ENCODE measurements at regions not wholly inside any gene's neighbourhood (a gene's known extent, or its start where the extent isn't known, plus 50 kb on each side); places are given as distances from the start of the nearest gene placed in this dataset.
A peak's percentile ranks its signal among the peaks of the same experiment; 100 is the strongest.

DNA sequence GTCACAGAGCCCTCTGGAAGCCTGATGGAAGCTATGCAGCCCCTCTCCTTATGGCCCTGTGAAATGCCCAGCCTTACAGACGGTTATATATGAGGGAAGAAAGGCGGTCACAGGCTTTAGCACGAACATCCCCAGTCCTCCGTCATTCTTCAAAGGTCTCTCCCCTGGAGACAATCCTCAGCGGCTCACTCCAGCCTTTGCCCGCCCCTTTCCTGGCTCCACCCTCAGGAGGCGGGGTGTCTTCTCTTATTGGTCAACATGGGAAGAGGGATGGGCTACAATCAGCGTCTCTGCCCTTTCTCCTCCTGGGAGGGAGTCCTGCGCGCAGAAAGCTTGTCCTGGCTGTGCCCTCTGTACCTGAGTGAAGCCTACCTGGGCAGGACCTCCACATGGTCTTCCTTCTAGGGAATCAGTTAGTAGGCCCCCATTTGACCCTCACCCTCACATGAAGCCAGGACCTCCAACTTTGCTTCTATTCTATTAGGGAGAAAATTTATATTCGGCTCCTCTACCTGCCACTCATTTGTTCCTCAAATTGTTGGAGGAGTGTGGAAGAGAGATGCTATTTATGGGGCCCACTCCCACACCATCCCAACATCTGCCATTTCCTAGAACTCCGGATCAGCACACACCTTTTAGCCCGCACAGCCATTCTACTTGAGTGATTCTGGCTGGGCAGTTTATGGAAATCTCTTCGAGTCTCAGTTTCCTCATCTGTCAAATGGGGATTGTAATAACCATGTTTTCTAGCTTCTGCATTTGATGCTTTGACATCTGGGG lies 112.9 kb upstream of the SLC6A11 start:
- Mint-ChIP-seq H3K9me3 (ENCODE audit: insufficient read depth) (no peaks in the 10 kb centered on the region), H3K4me3 (no peak overlapping the region), H3K27ac (no peak overlapping the region), H3K4me1 (ENCODE audit: low read depth) (peaks cover 9% of the 10 kb centered on the region), H3K27me3 (ENCODE audit: low read depth) (peaks cover 44% of the 10 kb centered on the region), H3K36me3 (ENCODE audit: low read depth) (no peaks in the 10 kb centered on the region)
- POLR2A ChIA-PET: no interaction called here
- CTCF ChIA-PET: no interaction called here
- no peak for ATAC-seq
- no peak for DNase-seq

DNA sequence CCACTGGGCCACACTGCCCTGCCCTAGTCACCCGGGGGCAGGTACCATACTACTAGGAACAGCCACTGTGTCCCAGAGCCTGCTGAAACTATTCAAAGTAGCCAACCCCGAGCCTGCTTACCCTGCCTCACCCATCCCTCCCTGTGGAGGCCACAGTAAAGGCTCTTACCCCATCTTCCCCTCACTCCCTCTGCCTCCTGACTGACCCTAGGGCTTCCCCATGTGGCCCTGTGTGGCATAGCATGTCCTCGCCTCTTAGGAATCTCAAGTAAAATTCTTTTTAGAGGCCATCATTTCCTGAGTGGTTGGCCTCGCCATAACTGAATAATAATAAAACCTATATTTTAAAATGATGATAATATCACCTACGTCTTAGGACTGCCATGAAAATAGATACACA lies 112.2 kb upstream of the SLC6A11 start:
- no peak overlapping the region for H3K4me3 Mint-ChIP-seq
- no peak for DNase-seq
- no peak overlapping the region for H3K27ac Mint-ChIP-seq
- no peaks in the 10 kb centered on the region for H3K9me3 Mint-ChIP-seq (ENCODE audit: insufficient read depth)
- H3K4me1 Mint-ChIP-seq (ENCODE audit: low read depth): peaks cover 9% of the 10 kb centered on the region
- POLR2A ChIA-PET: no interaction called here
- no peak for ATAC-seq
- CTCF ChIA-PET: interaction anchor here (0.9 kb wide), 1 partner anchor 360 kb away, joined by 3 read pairs; no protein-coding TSS in a partner anchor
- H3K36me3 Mint-ChIP-seq (ENCODE audit: low read depth): no peaks in the 10 kb centered on the region
- H3K27me3 Mint-ChIP-seq (ENCODE audit: low read depth): peaks cover 51% of the 10 kb centered on the region

GRCh38 chr3:10706156-10706739 lies 109.8 kb upstream of the SLC6A11 start:
- no peak for DNase-seq
- Mint-ChIP-seq H3K9me3 (ENCODE audit: insufficient read depth) (no peaks in the 10 kb centered on the region), H3K4me3 (no peak overlapping the region), H3K4me1 (ENCODE audit: low read depth) (peaks cover 9% of the 10 kb centered on the region), H3K27ac (no peak overlapping the region), H3K36me3 (ENCODE audit: low read depth) (no peaks in the 10 kb centered on the region), H3K27me3 (ENCODE audit: low read depth) (peaks cover 58% of the 10 kb centered on the region)
- CTCF ChIA-PET: no interaction called here
- POLR2A ChIA-PET: no interaction called here
- no peak for ATAC-seq

- CTCF ChIA-PET: no interaction called here
- Mint-ChIP-seq H3K27me3 (ENCODE audit: low read depth) (peaks cover 62% of the 10 kb centered on the region), H3K9me3 (ENCODE audit: insufficient read depth) (no peaks in the 10 kb centered on the region), H3K27ac (no peak overlapping the region), H3K4me1 (ENCODE audit: low read depth) (peaks cover 9% of the 10 kb centered on the region), H3K4me3 (no peak overlapping the region), H3K36me3 (ENCODE audit: low read depth) (no peaks in the 10 kb centered on the region)
- POLR2A ChIA-PET: no interaction called here
- DNase-seq (no peak), ATAC-seq (no peak)
Measured at GRCh38 chr3:10706740-10707399, 109.2 kb upstream of the SLC6A11 start.

DNA sequence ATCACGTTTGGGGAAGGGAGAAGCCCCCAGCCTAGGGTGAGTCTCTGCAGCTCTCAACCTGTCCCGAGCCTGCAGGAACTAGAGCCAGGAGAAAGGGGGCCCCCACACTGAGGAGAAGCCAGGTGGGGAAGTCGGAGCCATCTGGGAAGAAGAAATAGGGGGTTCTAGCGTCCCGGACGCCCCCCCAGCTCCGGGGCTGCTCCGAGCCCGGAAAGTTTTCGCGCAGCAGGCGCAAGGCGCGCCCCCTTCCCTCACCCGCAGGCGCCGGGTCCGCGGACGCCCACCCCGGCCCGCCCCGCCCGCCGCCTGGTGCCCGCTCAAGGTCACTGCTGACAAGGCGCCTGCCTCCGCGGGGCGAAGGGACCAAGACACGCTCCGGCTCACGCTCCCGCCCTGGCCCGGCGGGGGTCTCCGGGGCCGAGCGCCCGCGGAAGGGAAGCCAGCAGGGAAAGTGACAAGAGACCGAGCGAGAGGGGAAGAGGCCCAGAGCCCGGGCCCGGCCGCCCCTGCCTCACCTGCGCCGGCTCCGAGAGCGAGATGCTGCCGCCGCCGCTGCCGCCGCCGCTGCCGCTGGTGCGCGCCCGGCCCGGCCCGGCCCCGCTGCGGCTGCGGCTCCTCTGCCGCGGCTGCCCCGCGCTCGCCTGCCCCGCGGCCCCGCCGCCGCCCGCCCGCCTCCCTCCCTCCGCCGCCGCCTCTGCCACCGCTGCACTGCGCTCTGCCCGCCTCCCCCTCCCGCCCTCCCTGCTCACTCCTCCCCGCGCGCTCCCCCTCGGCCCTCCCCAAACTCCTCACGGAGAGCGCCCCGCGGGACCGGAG lies 108.4 kb upstream of the SLC6A11 start:
- Mint-ChIP-seq H3K4me3 (no peak overlapping the region), H3K27ac (no peak overlapping the region), H3K9me3 (ENCODE audit: insufficient read depth) (no peaks in the 10 kb centered on the region), H3K36me3 (ENCODE audit: low read depth) (no peaks in the 10 kb centered on the region), H3K27me3 (ENCODE audit: low read depth) (peaks cover 65% of the 10 kb centered on the region), H3K4me1 (ENCODE audit: low read depth) (peaks cover 9% of the 10 kb centered on the region)
- ChIA-PET POLR2A (no interaction called here), CTCF (no interaction called here)
- ATAC-seq: peak; percentile 24
- DNase-seq: no peak

DNA sequence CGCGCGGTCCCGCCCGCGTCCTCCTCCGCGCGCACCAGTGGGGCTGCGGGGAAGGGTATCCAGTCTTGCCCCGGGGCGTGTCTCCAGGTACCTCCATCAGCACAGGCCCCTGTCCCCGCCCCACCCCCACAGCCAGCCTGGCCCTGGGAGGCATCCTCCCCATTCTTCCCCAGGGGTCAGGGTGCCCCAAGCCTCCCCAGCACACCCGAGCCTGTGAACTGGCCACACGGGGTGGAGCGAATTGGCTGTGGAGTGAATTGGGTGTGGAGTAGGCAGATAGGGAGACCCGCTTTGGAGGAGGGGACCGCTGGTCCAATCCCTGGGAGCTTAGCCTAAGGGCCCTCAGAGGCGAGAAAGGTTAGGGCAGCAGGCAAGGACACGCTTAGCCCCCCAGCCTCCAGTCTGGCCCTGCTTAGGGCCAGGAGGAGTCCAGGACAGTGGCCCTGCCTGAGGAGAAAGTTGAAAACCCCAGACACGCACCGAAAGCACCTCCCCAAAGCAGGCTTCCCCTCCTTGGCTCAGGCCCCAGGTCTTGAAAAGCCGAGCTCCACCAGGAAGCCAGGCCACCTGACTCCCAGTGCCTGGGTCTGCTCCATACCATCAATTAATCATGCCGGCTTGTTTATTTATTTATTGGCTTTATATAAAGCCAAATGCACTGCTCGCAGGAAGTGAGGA lies 107.7 kb upstream of the SLC6A11 start:
- ChIA-PET CTCF (no interaction called here), POLR2A (no interaction called here)
- Mint-ChIP-seq H3K4me3 (no peak overlapping the region), H3K4me1 (ENCODE audit: low read depth) (peaks cover 9% of the 10 kb centered on the region), H3K27ac (no peak overlapping the region), H3K36me3 (ENCODE audit: low read depth) (no peaks in the 10 kb centered on the region), H3K27me3 (ENCODE audit: low read depth) (peaks cover 65% of the 10 kb centered on the region), H3K9me3 (ENCODE audit: insufficient read depth) (no peaks in the 10 kb centered on the region)
- no peak for ATAC-seq
- DNase-seq: no peak

- H3K9me3 Mint-ChIP-seq (ENCODE audit: insufficient read depth): peaks cover 5% of the 10 kb centered on the region
- no peak for DNase-seq
- H3K4me1 Mint-ChIP-seq (ENCODE audit: low read depth): peaks cover 9% of the 10 kb centered on the region
- CTCF ChIA-PET: interaction anchor here (0.8 kb wide), 1 partner anchor 49 kb away, joined by 3 read pairs; no protein-coding TSS in a partner anchor
- no peak overlapping the region for H3K4me3 Mint-ChIP-seq
- no peak for ATAC-seq
- no peak overlapping the region for H3K27ac Mint-ChIP-seq
- H3K27me3 Mint-ChIP-seq (ENCODE audit: low read depth): peaks cover 56% of the 10 kb centered on the region
- H3K36me3 Mint-ChIP-seq (ENCODE audit: low read depth): no peaks in the 10 kb centered on the region
- POLR2A ChIA-PET: no interaction called here
Measured at GRCh38 chr3:10709110-10709781, 106.8 kb upstream of the SLC6A11 start.

GRCh38 chr3:10712121-10712520 lies 103.9 kb upstream of the SLC6A11 start:
- CTCF ChIA-PET: no interaction called here

GRCh38 chr3:10713656-10714055 lies 102.4 kb upstream of the SLC6A11 start:
- H3K4me1 Mint-ChIP-seq (ENCODE audit: low read depth): no peaks in the 10 kb centered on the region
- H3K27ac Mint-ChIP-seq: no peak overlapping the region
- H3K36me3 Mint-ChIP-seq (ENCODE audit: low read depth): no peaks in the 10 kb centered on the region
- H3K4me3 Mint-ChIP-seq: no peak overlapping the region
- DNase-seq (no peak), ATAC-seq (no peak)
- H3K9me3 Mint-ChIP-seq (ENCODE audit: insufficient read depth): peaks cover 8% of the 10 kb centered on the region
- POLR2A ChIA-PET: no interaction called here
- CTCF ChIA-PET: no interaction called here
- H3K27me3 Mint-ChIP-seq (ENCODE audit: low read depth): peaks cover 32% of the 10 kb centered on the region

More at GRCh38 chr3:10712121-10712520, 103.9 kb upstream of the SLC6A11 start:
- DNase-seq: no peak
- no peak overlapping the region for H3K27ac Mint-ChIP-seq
- peaks cover under 1% of the 10 kb centered on the region for H3K4me1 Mint-ChIP-seq (ENCODE audit: low read depth)
- H3K27me3 Mint-ChIP-seq (ENCODE audit: low read depth): peaks cover 38% of the 10 kb centered on the region
- peaks cover 8% of the 10 kb centered on the region for H3K9me3 Mint-ChIP-seq (ENCODE audit: insufficient read depth)
- no peak overlapping the region for H3K4me3 Mint-ChIP-seq
- no peak for ATAC-seq
- POLR2A ChIA-PET: no interaction called here
- H3K36me3 Mint-ChIP-seq (ENCODE audit: low read depth): no peaks in the 10 kb centered on the region

DNA sequence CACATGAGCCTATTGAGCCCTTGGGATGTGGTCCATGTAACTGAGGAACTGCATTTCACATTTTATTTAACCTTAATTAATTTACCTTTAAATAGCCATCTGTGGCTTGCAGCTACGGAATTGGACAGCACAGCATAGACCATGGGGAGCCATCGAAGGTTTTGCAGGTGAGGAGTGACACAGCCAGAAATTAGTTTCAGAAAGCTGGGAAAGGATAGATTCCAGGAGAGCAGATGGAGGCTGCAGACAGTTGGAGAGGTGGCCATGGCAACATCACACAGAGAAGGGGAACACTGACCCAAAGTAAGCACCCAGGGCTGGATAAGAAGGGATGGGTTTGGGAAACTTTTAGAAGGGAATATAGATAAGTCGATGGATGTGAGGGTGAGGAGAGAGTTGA lies 100.1 kb upstream of the SLC6A11 start:
- no peak overlapping the region for H3K27ac Mint-ChIP-seq

DNA sequence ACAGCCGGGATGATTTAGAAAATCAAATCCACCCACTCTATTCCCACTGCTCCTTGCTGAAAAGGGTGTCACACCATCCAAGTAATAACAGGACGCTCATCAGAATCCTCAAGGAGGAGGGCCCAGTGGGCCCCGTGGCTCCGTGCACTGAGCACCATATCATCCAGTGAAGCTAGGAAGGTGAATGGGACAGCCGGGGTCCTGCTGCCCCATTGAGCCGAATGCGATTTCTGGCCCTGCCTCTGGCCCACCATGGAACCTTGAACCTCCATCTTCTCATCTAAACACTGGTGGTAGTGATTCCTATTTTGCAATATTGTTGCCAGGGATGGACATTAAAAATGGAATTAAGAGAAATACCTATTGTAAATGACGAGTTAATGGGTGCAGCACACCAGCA lies 99.1 kb upstream of the SLC6A11 start:
- peaks cover 12% of the 10 kb centered on the region for H3K27me3 Mint-ChIP-seq (ENCODE audit: low read depth)
- H3K9me3 Mint-ChIP-seq (ENCODE audit: insufficient read depth): peaks cover 8% of the 10 kb centered on the region
- POLR2A ChIA-PET: no interaction called here
- ATAC-seq (no peak), DNase-seq (no peak)
- CTCF ChIA-PET: no interaction called here
- H3K4me3 Mint-ChIP-seq: no peak overlapping the region
- no peak overlapping the region for H3K27ac Mint-ChIP-seq
- H3K36me3 Mint-ChIP-seq (ENCODE audit: low read depth): no peaks in the 10 kb centered on the region
- H3K4me1 Mint-ChIP-seq (ENCODE audit: low read depth): no peaks in the 10 kb centered on the region

More for the DNA sequence above, 100.1 kb upstream of the SLC6A11 start:
- DNase-seq: no peak
- Mint-ChIP-seq H3K36me3 (ENCODE audit: low read depth) (no peaks in the 10 kb centered on the region), H3K4me1 (ENCODE audit: low read depth) (no peaks in the 10 kb centered on the region), H3K9me3 (ENCODE audit: insufficient read depth) (peaks cover 8% of the 10 kb centered on the region), H3K27me3 (ENCODE audit: low read depth) (peaks cover 17% of the 10 kb centered on the region), H3K4me3 (no peak overlapping the region)
- POLR2A ChIA-PET: no interaction called here
- ATAC-seq: no peak
- CTCF ChIA-PET: interaction anchor here (1.1 kb wide), 1 partner anchor 22 kb away, joined by 3 read pairs; no protein-coding TSS in a partner anchor

All from activated CD8-positive, alpha-beta T cell treated with anti-CD3 and anti-CD28 coated beads, Interleukin-2, amount 10 ng/mL, durations not matched to agents 7 days and 5 days (primary cell).